ENCODE measurements at regions not wholly inside any gene's neighbourhood (a gene's known extent, or its start where the extent isn't known, plus 50 kb on each side); places are given as distances from the start of the nearest gene placed in this dataset.

DNA sequence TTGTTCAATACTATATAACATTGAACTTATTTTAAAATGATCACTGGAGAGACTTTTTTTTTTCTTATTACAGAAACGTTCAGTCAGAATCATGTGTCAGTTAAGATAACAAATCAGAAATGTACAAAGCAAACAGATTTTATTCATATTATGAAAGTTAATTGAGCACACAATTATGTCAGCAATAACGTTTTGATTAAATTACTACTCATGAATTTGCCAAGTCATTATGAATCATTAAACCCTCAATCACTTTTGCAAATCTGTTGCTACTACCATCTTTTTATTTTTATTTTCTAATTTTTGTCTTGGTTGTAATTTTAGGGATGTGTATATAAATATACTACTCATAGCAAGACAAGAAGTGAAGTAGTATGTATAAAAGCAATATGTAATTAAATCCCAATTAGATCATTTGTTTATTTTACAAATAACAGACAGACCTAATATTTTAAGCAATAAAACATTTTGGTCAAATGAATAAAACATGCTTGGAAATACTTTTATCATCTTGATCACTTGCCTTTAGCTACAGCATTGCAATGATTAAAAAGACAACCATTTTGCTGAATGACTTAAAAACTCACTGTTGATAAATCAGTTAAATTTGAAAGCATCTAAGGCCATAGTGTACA, 893.4 kb upstream of the MIR17HG start:
- H3F3A ChIP-seq (ENCODE audit: insufficient read depth, low read depth) = no peaks in the 10 kb centered on the region
- no peak for TF ChIP-seq EZH2 (IDR thresholded peaks at IDR 0.05; ENCODE audit: low read depth)
- TF ChIP-seq, protein P1, sequence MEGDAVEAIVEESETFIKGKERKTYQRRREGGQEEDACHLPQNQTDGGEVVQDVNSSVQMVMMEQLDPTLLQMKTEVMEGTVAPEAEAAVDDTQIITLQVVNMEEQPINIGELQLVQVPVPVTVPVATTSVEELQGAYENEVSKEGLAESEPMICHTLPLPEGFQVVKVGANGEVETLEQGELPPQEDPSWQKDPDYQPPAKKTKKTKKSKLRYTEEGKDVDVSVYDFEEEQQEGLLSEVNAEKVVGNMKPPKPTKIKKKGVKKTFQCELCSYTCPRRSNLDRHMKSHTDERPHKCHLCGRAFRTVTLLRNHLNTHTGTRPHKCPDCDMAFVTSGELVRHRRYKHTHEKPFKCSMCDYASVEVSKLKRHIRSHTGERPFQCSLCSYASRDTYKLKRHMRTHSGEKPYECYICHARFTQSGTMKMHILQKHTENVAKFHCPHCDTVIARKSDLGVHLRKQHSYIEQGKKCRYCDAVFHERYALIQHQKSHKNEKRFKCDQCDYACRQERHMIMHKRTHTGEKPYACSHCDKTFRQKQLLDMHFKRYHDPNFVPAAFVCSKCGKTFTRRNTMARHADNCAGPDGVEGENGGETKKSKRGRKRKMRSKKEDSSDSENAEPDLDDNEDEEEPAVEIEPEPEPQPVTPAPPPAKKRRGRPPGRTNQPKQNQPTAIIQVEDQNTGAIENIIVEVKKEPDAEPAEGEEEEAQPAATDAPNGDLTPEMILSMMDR (conservative IDR thresholded peaks at IDR 0.05) = no peak
- H3K27me3 ChIP-seq (ENCODE audit: insufficient read depth, low read depth) = no peaks in the 10 kb centered on the region
- H3K79me2 ChIP-seq (ENCODE audit: low read depth) = no peaks in the 10 kb centered on the region
- no peak overlapping the region for H3K4me2 ChIP-seq
- no peak overlapping the region for H3K27ac ChIP-seq
- no peaks in the 10 kb centered on the region for H3K4me1 ChIP-seq (replicated peaks; ENCODE audit: insufficient read depth)
- no peak overlapping the region for H3K4me3 ChIP-seq
- H3K9me2 ChIP-seq (ENCODE audit: insufficient read depth) = no peaks in the 10 kb centered on the region
- intact Hi-C loops (cut with micrococcal nuclease; ENCODE audit: unreplicated experiment) = no loop called here
- H2AFZ ChIP-seq = no peak overlapping the region
- no TSS peak for BruUV-seq (replicated peaks)
- no peaks in the 10 kb centered on the region for H3K36me3 ChIP-seq (ENCODE audit: low read depth)
- no peaks in the 10 kb centered on the region for H4K20me1 ChIP-seq (ENCODE audit: insufficient read depth)
- ChIA-PET POLR2A (ENCODE audit: unreplicated experiment) (no interaction called here), CTCF (no interaction called here)
- no peak for DNase-seq
- H3K9me3 ChIP-seq (ENCODE audit: insufficient read depth, low read depth) = no peaks in the 10 kb centered on the region

DNA sequence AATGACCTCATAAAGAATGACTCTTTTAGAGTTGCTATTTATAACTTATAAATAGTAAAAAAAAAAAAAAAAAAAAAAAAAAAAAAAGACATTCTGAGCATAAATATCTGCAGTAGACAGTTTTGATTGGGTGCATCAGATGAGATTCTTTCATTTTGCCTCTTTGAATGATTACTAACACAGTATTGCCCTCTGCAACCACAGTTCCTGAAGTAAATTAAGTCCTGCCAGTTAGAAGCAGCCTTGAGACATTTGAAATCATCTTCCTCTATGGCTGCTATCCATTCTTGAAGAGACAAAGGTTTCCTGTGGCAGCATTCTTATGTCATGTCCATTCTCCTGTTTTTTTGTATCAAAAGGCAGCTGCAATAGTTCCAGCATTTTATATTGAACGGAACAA, 892.4 kb upstream of the MIR17HG start:
- no peaks in the 10 kb centered on the region for H3K4me1 ChIP-seq (replicated peaks; ENCODE audit: insufficient read depth)
- CTCF ChIA-PET = no interaction called here

DNA sequence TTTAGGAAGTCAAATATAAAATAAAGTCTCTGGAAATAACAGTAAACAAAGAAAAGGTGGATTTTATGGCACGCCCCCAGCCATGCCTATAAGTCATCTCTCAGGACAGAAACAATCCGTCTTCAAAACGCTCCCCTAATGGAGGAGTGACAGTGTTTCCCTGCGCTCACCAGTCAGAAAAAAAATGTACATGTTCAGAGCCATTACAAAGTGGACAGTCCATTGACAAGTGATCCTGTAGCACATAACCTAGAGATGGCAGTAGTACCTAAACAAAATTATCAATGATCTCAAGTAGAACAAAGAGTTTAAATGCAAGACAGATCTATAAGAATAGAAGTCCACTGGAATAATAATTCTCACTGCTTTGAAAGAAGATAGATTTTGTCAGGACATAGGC, 891.7 kb upstream of the MIR17HG start:
- H3K27me3 ChIP-seq (ENCODE audit: insufficient read depth, low read depth) = no peaks in the 10 kb centered on the region
- H3K27ac ChIP-seq = no peak overlapping the region
- H4K20me1 ChIP-seq (ENCODE audit: insufficient read depth) = no peaks in the 10 kb centered on the region
- intact Hi-C loops (cut with micrococcal nuclease; ENCODE audit: unreplicated experiment) = no loop called here
- H3K4me2 ChIP-seq = no peak overlapping the region
- DNase-seq = no peak
- H3K4me1 ChIP-seq (replicated peaks; ENCODE audit: insufficient read depth) = no peaks in the 10 kb centered on the region
- H3K4me3 ChIP-seq = no peak overlapping the region
- TF ChIP-seq EZH2 (IDR thresholded peaks at IDR 0.05; ENCODE audit: low read depth) = no peak
- TF ChIP-seq, protein P1 (conservative IDR thresholded peaks at IDR 0.05) = no peak
- no peaks in the 10 kb centered on the region for H3F3A ChIP-seq (ENCODE audit: insufficient read depth, low read depth)
- no peaks in the 10 kb centered on the region for H3K79me2 ChIP-seq (ENCODE audit: low read depth)
- H3K36me3 ChIP-seq (ENCODE audit: low read depth) = no peaks in the 10 kb centered on the region
- H2AFZ ChIP-seq = no peak overlapping the region
- ChIA-PET CTCF (no interaction called here), POLR2A (ENCODE audit: unreplicated experiment) (no interaction called here)
- no TSS peak for BruUV-seq (replicated peaks)
- H3K9me2 ChIP-seq (ENCODE audit: insufficient read depth) = no peaks in the 10 kb centered on the region
- no peaks in the 10 kb centered on the region for H3K9me3 ChIP-seq (ENCODE audit: insufficient read depth, low read depth)

More for the DNA sequence above, 892.4 kb upstream of the MIR17HG start:
- H3K4me2 ChIP-seq = no peak overlapping the region
- no peaks in the 10 kb centered on the region for H3K9me3 ChIP-seq (ENCODE audit: insufficient read depth, low read depth)
- no peaks in the 10 kb centered on the region for H3K36me3 ChIP-seq (ENCODE audit: low read depth)
- no peaks in the 10 kb centered on the region for H3K79me2 ChIP-seq (ENCODE audit: low read depth)
- H2AFZ ChIP-seq = no peak overlapping the region
- no peaks in the 10 kb centered on the region for H4K20me1 ChIP-seq (ENCODE audit: insufficient read depth)
- intact Hi-C loops (cut with micrococcal nuclease; ENCODE audit: unreplicated experiment) = no loop called here
- TF ChIP-seq, protein P1 (conservative IDR thresholded peaks at IDR 0.05) = no peak
- TF ChIP-seq EZH2 (IDR thresholded peaks at IDR 0.05; ENCODE audit: low read depth) = no peak
- H3K27ac ChIP-seq = no peak overlapping the region
- BruUV-seq (replicated peaks) = no TSS peak
- H3K4me3 ChIP-seq = no peak overlapping the region
- POLR2A ChIA-PET (ENCODE audit: unreplicated experiment) = no interaction called here
- no peaks in the 10 kb centered on the region for H3F3A ChIP-seq (ENCODE audit: insufficient read depth, low read depth)
- H3K9me2 ChIP-seq (ENCODE audit: insufficient read depth) = no peaks in the 10 kb centered on the region
- no peak for DNase-seq
- no peaks in the 10 kb centered on the region for H3K27me3 ChIP-seq (ENCODE audit: insufficient read depth, low read depth)
